Thymus (tissue), 11 donors: ENCODE measurements at regions not wholly inside any gene's neighbourhood (a gene's known extent, or its start where the extent isn't known, plus 50 kb on each side); places are given as distances from the start of the nearest gene placed in this dataset.

Experiments used
- DNase-seq, 9 donors: peaks; one replicate each; pipeline ENCODE4 v3.0.0-alpha.2; 2013; ENCODE audit warnings: low spot score in 9 of 9, low read depth in 6 of 9, missing footprints in 1 of 9
- H3K27ac ChIP-seq, 2 donors: one replicate each; pipeline ENCODE4 v1.5.1; 2013; ENCODE audit warnings: control low read depth in 1 of 2, low read depth in 1 of 2, low read length in 1 of 2, mild to moderate bottlenecking in 1 of 2, moderate library complexity in 1 of 2
- H3K27me3 ChIP-seq, 2 donors: one replicate each; pipeline ENCODE4 v1.5.1; 2013; ENCODE audit warnings: low read length in 1 of 2; ENCODE audit not compliant: control insufficient read depth in 2 of 2, insufficient read depth in 1 of 2
- H3K36me3 ChIP-seq, 2 donors: one replicate each; pipeline ENCODE4 v1.5.1; 2013; ENCODE audit warnings: low read length in 1 of 2, mild to moderate bottlenecking in 1 of 2, moderate library complexity in 1 of 2; ENCODE audit not compliant: control insufficient read depth in 2 of 2, insufficient read depth in 2 of 2
- H3K4me1 ChIP-seq, 2 donors: one replicate each; pipeline ENCODE4 v1.5.1; 2013; ENCODE audit warnings: low read length in 2 of 2; ENCODE audit not compliant: control insufficient read depth in 2 of 2, insufficient read depth in 2 of 2
- H3K4me3 ChIP-seq, 2 donors: one replicate each; pipeline ENCODE4 v1.5.1; 2013; ENCODE audit warnings: low read length in 2 of 2, control low read depth in 1 of 2, mild to moderate bottlenecking in 1 of 2
- H3K9me3 ChIP-seq, 2 donors: one replicate each; pipeline ENCODE4 v1.5.1; 2013; ENCODE audit warnings: low read length in 1 of 2, mild to moderate bottlenecking in 1 of 2; ENCODE audit not compliant: control insufficient read depth in 2 of 2, insufficient read depth in 1 of 2
- WGBS: extraction: QIAGEN DNeasy Blood & Tissue Kit; methylation state at CpG from one replicate; pipeline ENCODE4 v1.1.7; 2013; 5-methylcytosine and 5-hydroxymethylcytosine counted together
- donor health status: healthy.

GRCh38 chr2:66957677-66958076 is 439.5 kb upstream of the ETAA1 start:
- 92% methylated on average over 4 of the region's 4 CpGs for WGBS
- DNase-seq: no peak

GRCh38 chr2:66960161-66960560 is 437.0 kb upstream of the ETAA1 start:
- Histone ChIP-seq H3K36me3 (no peaks in the 10 kb centered on the region), H3K4me3 (no peak overlapping the region), H3K27me3 (no peaks in the 10 kb centered on the region), H3K9me3 (no peaks in the 10 kb centered on the region), H3K27ac (no peak overlapping the region), H3K4me1 (no peaks in the 10 kb centered on the region)
- WGBS: 76% methylated on average over 7 of the region's 7 CpGs
- DNase-seq: no peak

More at GRCh38 chr2:66957677-66958076, 439.5 kb upstream of the ETAA1 start:
- no peak overlapping the region for H3K4me3 ChIP-seq
- no peaks in the 10 kb centered on the region for H3K4me1 ChIP-seq
- no peaks in the 10 kb centered on the region for H3K27me3 ChIP-seq
- H3K36me3 ChIP-seq: no peaks in the 10 kb centered on the region
- H3K9me3 ChIP-seq: no peaks in the 10 kb centered on the region
- H3K27ac ChIP-seq: no peak overlapping the region

- Histone ChIP-seq H3K27me3 (no peaks in the 10 kb centered on the region), H3K4me1 (no peaks in the 10 kb centered on the region), H3K27ac (no peak overlapping the region), H3K4me3 (no peak overlapping the region), H3K9me3 (no peaks in the 10 kb centered on the region), H3K36me3 (no peaks in the 10 kb centered on the region)
- no peak for DNase-seq
- WGBS: 85% methylated on average over 3 of the region's 3 CpGs
Observed at GRCh38 chr2:66962716-66963115, 434.4 kb upstream of the ETAA1 start.

GRCh38 chr2:66966631-66967030 is 430.5 kb upstream of the ETAA1 start:
- 97% methylated on average over 3 of the region's 3 CpGs for WGBS
- Histone ChIP-seq H3K27me3 (no peaks in the 10 kb centered on the region), H3K4me1 (no peaks in the 10 kb centered on the region), H3K27ac (no peak overlapping the region), H3K4me3 (no peak overlapping the region), H3K9me3 (no peaks in the 10 kb centered on the region), H3K36me3 (no peaks in the 10 kb centered on the region)
- DNase-seq: no peak

- no peak overlapping the region for H3K4me3 ChIP-seq
- H3K36me3 ChIP-seq: no peaks in the 10 kb centered on the region
- no peaks in the 10 kb centered on the region for H3K27me3 ChIP-seq
- no peak for DNase-seq
- 95% methylated on average over 3 of the region's 3 CpGs for WGBS
- H3K4me1 ChIP-seq: no peaks in the 10 kb centered on the region
- no peak overlapping the region for H3K27ac ChIP-seq
- H3K9me3 ChIP-seq: no peaks in the 10 kb centered on the region
Observed at GRCh38 chr2:66968946-66969345, 428.2 kb upstream of the ETAA1 start.

GRCh38 chr2:66981074-66981473 is 416.1 kb upstream of the ETAA1 start:
- Histone ChIP-seq H3K4me3 (no peak overlapping the region), H3K4me1 (no peaks in the 10 kb centered on the region), H3K27ac (no peak overlapping the region), H3K27me3 (no peaks in the 10 kb centered on the region), H3K36me3 (no peaks in the 10 kb centered on the region), H3K9me3 (no peaks in the 10 kb centered on the region)
- no peak for DNase-seq
- WGBS: 93% methylated on average over 2 of the region's 2 CpGs

GRCh38 chr2:66982766-66983165 is 414.4 kb upstream of the ETAA1 start:
- Histone ChIP-seq H3K9me3 (no peaks in the 10 kb centered on the region), H3K36me3 (no peaks in the 10 kb centered on the region), H3K27ac (no peak overlapping the region), H3K4me1 (no peaks in the 10 kb centered on the region), H3K4me3 (no peak overlapping the region), H3K27me3 (no peaks in the 10 kb centered on the region)
- DNase-seq: no peak

GRCh38 chr2:66984864-66985263 is 412.3 kb upstream of the ETAA1 start:
- H3K4me3 ChIP-seq: no peak overlapping the region
- DNase-seq: no peak
- no peaks in the 10 kb centered on the region for H3K36me3 ChIP-seq
- no peaks in the 10 kb centered on the region for H3K9me3 ChIP-seq
- no peaks in the 10 kb centered on the region for H3K27me3 ChIP-seq
- no peak overlapping the region for H3K27ac ChIP-seq
- no peaks in the 10 kb centered on the region for H3K4me1 ChIP-seq

- Histone ChIP-seq H3K27me3 (no peaks in the 10 kb centered on the region), H3K36me3 (no peaks in the 10 kb centered on the region), H3K27ac (no peak overlapping the region), H3K9me3 (no peaks in the 10 kb centered on the region), H3K4me1 (no peaks in the 10 kb centered on the region), H3K4me3 (no peak overlapping the region)
- WGBS: 90% methylated on average over 1 of the region's 1 CpG
- no peak for DNase-seq
Observed at GRCh38 chr2:66985906-66986305, 411.2 kb upstream of the ETAA1 start.

GRCh38 chr2:66987733-66988132 is 409.4 kb upstream of the ETAA1 start:
- H3K4me1 ChIP-seq: no peaks in the 10 kb centered on the region
- no peak overlapping the region for H3K4me3 ChIP-seq
- 97% methylated on average over 4 of the region's 4 CpGs for WGBS
- no peak for DNase-seq
- no peaks in the 10 kb centered on the region for H3K36me3 ChIP-seq
- no peak overlapping the region for H3K27ac ChIP-seq
- H3K9me3 ChIP-seq: no peaks in the 10 kb centered on the region
- no peaks in the 10 kb centered on the region for H3K27me3 ChIP-seq
